T follicular helper cell (primary cell): ENCODE measurements at regions not wholly inside any gene's neighbourhood (a gene's known extent, or its start where the extent isn't known, plus 50 kb on each side); places are given as distances from the start of the nearest gene placed in this dataset.

Experiments
- DNase-seq: peaks from one replicate; pipeline ENCODE4 v3.0.0-alpha.2; 2020; ENCODE audit warnings: low read depth

DNA sequence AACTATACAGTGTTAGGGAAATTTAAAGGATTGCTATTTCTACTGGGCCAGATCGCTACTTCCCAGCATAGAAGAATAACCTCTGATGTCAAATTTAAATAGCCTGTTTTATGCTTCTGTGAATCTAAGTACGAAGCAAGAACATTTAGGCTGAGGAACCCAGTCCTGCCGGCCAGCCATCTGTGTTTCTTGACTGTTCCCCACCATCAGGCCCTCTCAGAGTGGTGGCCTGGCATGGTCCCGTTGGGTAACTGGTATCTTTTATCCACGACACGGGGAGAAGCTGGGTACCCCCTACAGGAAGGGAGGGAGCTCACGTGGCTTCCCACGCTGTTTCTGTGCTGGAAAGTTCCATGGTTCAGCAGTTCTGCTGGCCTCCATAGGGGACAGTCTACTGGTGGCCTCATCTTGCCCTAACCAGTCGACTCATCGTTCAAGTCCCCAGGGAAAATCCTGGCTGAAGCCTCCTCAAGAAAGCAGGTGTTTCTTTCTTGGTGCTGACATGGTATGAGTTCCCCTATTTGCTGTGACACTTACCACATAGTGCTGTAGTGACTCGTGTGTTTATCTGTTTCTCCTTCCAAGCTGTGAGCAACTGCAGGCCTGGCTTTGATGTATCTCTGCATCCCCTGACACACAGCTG, 201.7 kb upstream of the NLRP1 start:
- no peak for DNase-seq

DNA sequence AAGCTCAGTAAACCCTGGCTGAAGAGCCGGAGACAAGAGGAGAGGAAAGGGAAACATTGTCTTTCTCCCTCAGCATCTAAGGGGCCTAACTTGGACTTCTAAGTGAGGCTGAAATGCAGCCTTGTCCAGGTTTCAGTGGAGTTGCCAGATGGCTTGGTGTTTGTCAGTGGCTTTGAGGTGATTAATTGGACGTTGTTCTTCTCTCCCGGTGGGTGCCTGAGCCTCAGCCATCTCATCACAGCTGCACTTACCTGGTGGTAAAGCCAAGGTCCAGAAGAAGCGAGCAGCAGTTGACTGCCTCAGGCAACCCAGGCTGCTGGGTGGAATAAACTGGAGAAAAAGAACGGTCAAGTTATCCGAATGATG, 202.2 kb upstream of the NLRP1 start:
- DNase-seq = no peak

DNA sequence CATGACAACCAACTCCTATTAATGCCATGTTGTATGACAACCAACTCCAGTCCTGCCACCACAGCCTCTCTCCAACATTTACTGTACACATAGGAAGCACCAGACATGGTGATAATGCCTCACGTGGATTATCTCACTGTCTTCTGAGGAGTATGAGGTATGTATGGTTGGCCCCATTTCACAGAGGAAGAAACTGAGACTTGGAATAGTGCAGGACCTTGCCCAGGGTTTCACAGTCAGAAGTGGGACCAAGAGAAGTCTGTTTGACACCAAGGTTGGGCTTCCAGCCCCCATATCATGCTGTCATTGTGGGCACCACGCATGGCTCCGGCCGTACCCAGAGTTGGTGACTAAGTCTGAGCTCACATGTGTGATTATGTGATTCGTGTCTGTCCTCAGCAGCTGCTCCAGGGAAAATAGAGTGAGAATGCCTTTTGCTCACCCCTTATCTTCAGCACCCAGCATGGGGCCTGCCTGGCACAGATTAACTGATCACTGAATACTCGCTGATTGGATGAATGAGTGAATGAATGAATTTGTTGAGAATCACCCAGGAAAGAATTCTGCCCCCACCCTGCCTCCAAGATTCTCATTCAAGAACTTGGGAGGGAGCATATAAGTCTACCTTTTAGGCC, 204.1 kb upstream of the NLRP1 start:
- DNase-seq = no peak

DNA sequence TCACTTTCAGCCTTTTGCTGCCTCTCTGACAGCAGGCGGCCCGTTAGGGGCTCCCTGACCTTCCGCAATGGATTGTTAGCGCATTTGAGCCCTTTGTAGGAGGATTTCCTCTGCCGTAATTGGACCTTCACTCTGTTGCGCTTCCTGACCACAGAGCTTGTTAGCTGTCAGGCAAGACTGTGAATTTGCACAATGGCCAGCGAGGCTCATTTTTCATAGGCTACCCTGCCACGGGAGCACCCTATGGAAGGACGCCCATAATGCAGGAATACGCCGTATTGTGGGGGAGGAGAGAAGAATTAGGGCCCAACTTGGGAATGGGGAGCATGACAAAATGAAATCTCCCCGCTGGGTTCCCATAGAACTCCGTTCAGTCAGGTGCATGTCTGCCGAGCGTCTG, 205.2 kb upstream of the NLRP1 start:
- DNase-seq = no peak

DNA sequence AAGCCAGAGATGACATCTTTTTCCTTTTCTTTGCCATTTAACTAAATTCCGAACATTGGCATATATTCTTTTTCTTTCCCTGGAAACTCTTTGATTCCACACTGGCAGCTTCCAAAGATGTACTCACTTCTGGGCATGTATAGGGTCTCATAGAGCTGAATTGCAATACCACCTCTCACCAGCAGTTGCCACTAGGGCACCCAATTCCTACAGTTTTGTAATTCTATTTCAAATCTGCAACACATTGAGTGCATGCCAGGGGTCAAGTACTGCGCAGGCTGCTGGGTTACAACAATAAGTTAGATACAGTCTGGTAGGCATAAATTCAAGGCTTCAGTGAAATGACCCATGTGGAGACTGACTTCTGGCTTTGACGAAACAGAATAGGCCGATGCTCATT, 208.8 kb upstream of the NLRP1 start:
- DNase-seq = no peak

DNA sequence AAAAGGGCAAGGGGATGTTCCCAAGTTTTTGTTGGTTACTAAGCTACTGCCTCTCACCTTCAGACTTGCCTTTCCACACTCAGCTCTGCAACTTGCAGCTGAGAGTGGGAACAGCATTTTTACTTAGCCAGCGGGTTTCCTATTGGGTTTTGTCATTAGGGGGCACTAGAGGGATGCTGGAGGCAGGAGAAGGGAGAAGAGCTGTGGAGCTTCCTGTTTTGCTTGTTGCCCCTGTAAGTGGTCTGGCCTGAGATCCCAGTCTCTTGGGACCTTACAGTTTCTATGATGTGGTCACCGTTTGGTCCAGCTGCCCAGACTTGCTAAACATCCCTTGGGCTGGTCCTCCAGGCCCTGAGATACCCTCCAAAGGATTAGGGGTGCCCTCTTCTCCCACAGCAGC, 209.6 kb upstream of the NLRP1 start:
- no peak for DNase-seq

DNA sequence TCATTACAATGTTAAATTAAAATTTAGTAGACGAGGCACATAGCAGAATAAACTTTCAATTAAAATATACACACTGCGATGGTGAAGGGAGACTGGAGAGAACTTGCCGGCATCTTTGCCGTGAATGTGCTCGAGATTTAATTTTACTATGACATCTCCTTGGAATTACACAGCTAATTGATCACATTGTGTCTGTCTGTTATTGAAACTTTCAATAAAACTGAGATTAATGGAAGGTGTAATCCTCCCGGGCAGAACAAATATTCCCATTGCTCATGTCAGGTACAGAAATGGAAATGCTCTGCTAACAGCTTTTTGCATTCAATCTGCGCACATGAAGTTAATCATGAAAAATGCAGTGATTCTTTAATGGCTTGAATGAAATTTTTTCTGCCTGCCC, 210.1 kb upstream of the NLRP1 start:
- no peak for DNase-seq

DNA sequence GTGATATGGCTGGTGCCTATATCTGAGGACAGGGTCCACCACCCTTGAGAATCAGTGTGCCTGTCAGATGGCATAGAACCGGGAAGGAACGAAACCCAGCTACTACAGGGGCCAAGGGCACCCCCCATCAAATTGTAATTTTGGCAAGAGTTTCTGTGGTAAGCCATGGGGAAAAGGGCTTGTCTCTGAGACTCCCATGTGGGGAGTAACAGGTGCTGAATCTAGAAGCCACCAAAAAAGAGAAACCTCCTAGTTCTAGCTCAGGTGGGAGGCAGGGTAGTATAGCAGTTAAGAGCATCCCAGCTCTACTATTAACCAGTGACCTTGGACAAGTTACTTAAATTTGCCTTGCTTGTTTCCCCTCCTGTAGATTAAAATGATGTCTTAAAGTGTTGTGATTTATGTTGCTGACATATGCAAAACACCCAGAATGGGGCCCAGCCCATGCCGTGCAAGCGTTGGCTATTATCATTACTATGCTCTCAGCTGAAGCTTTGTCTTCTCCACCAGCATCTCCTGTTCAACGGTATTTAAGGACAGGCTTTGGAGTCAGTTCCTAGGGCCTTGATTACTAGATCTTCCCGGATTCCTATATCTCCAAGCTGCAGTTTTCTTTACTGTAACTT, 210.7 kb upstream of the NLRP1 start:
- no peak for DNase-seq

DNA sequence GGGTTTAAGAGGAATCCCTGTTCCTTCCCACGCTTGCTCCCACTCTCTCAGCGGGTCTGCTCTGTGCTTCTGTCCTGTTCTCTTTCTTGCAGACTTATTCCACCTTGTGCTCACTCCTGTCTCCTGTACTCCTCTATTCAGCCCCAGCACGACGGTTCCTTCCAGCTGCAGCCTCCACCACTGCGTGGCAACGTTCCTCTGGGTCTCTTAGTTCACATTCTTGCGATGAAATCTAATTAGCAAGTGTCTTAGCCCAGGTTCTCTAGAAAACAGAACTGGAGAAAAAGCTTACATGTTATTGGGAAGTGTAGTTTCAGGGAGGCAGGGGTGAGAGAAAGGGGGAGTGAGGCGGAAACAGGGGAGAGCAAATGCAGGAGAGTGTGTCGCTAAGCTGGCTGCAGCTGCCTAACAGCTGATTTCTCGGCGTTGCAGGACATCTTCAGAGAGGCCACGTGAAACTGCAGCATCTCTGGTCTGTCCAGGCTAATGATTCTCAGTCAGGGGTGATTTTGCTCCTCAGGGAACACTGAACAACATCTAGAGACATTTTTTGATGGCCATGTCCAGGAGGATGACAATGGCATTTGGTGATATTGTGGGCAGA, 213.2 kb upstream of the NLRP1 start:
- DNase-seq = no peak

DNA sequence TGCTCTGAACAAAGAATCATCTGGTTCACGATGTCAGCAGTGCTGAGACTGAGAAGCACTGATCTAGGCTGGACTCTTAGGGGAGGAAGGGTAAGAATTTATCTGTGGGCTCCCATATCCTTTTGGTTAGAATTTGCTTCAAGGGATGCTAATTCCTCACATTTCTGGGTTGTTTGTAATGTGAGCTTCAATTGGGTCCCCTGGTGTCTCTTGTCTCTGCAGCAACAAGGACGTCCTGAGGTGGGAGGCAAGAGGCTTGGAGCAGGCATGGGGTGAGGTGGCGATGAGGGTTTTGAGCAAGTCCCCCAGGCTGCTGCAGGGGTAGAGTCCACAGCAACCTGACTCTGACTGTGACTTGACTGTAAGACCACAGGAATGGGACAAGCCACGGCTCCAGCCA, 213.8 kb upstream of the NLRP1 start:
- DNase-seq = no peak

DNA sequence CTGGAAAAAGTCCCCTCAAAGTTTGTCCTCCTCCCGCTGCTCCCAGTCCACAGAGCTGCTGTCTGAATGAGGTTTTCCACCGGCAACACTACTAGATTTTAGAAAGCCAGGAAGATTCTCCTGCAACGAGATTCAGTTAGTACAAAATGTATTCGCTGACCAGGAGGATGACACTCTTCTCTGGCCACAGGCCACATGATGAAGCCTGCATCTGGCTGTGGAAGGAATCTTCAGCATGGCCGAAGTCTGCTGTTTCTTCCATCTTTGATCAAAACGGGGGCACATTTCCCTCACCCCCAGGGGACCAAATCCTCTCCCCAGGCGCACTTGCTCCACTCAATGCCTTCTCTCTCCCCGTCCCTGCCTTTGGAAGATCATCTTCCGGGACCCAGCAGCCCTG, 215.8 kb upstream of the NLRP1 start:
- no peak for DNase-seq

DNA sequence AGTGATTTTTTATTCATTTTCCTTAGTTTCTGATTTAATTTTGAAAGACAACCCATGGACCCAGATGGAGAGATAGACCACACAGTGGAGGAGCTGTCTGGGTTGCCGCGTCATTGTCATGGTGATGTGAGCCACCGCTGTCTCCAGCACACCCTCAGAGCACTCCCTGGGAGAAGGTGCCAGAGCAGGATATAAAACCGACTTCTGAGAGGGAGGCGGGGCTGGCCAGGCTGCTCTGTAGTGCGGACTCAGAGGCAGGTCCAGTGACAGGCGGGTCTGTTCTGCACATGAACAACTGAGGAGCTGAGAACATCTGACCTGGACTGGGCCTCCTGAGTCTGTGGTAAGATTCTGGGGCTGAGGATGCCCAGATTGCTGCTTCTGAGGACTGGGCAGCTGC, 216.3 kb upstream of the NLRP1 start:
- no peak for DNase-seq

DNA sequence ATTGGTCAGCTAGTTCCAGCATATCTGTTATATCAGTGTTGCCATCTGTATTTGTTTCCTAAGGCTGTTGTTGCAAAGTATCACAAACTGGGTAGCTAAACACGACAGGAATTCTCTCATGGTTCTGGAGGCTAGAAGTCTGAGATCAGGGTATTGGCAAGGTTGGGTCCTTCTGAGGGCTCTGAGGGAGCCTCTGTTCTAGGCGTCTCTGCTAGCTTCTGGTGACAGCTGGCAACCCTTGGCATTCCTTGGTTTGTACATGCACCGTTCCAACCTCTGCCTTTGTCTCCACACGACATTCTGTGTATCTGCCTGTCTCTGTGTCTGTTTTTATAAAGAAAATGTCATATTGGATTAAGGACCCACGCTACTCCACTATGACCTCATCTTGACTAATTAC, 219.9 kb upstream of the NLRP1 start:
- DNase-seq = no peak

DNA sequence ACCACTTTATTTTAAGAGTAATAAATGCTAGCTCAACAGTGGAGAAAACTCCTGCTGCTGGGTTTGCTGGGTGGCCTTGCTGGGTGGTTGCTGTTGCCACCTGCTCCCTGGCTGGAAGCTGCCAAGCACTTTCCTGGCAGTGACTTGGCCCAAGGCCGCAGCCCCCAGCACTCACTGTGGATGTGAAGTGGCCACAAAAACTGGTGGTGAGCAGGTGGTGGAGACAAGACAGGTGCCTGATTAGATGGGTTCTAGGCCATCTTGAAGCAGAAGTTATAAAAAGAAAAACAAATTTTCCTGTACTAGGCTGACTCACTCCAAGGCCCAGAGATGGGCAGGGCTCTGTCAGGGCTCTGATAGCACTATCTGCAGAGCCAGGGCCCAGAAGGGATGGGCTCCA, 224.7 kb upstream of the NLRP1 start:
- DNase-seq = no peak

DNA sequence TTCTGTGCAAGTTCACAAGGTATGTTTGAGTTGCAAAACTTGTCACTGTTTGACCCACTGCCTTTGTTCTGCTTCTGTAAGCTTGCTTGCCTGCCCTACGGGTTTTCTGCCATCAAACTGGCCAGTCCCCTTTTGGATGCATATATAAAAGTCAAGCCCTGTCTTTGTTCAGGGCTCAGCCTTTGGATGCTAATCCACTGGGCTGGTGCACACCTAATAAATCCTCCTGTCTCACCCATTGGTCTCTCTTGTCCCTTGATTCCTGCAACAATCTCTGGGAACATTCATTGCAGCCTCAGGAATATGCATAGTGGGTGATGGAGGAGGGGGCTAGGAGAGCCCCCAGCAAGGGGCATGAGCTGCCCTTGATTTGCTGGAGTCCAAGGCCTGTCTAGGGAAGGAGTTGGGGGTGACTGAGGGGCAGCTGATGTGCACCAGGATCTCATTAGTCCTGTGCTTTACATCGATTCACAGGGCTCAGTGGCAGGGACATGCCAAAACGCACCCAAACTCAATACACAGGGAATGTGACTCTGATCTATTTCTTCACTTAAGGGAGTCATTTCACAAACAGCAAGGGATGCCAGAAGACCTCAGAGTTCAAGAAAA, 225.4 kb upstream of the NLRP1 start:
- no peak for DNase-seq

DNA sequence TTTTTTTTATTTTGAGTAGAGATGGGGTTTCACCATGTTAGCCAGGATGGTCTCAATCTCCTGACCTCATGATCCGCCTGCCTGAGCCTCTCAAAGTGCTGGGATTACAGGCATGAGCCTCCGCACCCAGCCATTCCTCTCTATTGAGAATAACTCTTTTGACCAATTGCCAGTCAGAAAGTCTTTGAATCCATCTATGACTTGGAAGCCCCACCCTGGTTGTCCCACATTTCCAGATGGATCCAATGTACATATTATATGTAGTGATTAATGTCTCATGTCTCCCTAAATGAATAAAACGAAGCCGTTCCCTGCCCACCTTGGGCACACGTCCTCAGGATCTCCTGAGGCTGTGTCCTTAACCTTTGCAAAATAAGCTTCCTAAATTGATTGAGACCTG, 228.3 kb upstream of the NLRP1 start:
- DNase-seq = no peak

DNA sequence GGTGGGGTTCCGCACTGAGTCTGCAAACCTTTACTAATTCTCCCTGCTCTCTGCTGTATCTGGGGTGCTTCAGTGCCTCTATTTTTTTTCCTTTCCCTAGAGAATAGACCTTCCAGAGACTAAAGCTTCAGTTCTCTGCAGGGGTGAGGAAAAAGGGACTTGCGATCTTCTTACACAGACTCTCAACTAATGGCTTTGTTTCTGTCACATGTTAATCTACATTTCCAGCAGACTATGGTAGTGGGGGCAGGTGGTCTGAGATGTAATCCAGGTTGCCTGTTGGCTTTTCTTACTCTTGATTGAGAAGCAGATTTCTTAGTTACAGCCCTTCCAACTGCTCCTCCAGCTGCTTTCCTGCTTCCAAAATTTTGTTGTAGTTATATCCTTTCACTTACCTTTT, 229.0 kb upstream of the NLRP1 start:
- DNase-seq = no peak

DNA sequence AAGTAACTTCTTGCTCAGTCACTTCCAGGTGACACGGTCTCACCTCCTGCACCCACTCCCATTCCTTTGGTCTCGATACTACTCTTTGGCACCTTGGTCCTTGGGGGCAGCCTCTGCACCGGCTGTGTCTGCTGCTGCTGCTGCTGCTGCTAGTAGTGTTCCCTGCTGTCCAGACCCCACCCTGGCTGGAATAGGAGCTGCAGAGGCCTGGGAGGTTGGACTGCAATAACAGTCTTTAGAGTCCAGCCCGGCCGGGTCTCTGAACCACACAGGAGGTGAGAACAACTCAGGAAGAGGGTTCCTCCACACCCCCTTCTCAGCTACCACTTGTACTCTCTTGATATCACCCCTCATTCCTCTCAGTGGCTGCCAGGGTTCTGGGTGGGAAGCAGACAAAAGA, 231.1 kb upstream of the NLRP1 start:
- no peak for DNase-seq

DNA sequence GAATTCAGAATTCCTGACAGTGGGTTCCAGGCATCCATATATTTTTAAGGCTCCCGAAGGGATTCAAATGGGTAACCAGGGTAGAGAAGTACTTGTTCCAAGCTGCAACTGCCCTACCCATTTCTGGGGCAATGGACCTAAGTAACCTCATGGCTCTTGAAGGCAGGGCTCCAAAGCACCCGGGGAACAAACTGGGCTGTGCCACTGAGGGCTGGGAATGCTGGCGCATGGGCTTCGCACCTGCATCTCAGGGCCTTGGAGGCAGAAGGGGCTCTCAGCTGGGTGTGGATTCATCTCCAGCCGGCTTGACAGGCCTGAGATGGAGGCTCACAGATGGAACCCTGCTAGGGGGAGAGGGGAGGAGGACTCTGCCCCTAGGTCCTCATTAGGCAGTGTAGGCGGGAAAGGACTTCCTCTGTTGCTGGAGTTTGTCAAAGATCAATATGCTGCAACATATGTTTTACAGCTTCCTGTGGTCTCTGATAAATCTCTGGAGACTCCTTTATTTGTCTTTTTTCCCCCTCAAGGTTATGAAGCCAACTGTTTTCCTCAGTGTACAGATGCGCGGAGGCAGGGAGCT, 232.3 kb upstream of the NLRP1 start:
- DNase-seq = no peak

DNA sequence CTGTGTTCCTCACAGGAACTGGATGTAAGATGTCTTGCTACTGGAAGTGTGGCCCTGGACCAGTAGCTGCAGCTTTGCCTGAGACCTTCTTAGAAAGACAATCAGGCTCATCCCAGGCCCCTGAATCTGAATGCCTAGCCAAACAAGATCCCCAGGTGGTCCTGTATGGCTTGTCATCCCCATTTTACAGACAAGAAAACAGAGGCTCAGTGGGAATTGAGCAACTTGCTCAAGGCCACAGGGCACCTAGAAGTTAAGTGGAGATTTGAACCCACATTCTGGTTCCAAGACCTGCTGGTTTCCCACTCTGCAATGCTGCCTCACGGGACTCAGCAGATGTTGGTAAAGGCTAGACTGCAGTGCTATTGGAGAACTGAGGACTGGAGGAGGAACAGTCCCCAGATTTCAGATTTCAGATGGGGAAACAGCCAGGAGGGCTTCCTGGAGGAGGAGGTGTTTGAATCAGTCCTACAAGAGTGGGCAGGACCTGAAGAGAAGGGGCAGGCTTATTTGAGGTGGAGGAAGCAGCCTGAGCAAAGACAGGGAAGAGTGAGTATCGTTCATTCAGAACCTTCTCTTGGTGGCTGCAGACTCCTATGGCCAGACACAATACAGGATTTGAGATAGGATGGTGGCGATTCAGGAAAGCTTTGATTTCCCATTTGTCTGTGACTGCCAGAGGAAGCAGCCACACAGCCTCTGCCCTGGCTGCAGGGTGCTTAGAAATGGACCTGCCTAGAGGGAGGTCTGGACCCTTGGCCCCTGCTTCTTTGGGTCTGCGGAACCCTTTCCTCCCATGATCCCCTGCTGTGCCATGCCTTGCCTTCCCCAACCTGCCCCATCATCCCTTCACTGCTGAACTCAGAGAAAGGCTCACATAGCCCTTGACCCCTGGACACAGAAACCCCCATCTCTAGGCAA, 233.4 kb upstream of the NLRP1 start:
- no peak for DNase-seq

DNA sequence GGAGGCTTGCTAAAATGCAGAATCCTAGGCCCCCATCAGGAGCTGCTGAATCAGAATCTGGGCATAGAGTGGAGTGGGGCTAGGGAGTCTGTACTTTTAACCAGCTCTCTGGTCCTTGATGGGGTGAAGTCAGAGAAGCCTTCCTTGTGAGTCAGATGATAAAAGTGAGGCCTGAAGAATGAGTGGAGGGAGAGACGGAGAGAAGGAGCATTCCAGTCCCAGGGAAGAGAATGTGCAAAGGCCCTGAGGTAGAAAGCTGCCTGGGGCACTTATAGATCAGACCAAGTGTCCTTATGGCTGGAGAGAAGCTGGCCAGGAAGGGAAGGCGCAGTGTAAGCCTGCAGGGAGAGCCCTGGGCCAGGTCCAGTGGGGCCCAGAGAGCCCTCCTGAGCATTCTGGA, 235.1 kb upstream of the NLRP1 start:
- no peak for DNase-seq
